ENCODE measurements at regions not wholly inside any gene's neighbourhood (a gene's known extent, or its start where the extent isn't known, plus 50 kb on each side); places are given as distances from the start of the nearest gene placed in this dataset.

DNA sequence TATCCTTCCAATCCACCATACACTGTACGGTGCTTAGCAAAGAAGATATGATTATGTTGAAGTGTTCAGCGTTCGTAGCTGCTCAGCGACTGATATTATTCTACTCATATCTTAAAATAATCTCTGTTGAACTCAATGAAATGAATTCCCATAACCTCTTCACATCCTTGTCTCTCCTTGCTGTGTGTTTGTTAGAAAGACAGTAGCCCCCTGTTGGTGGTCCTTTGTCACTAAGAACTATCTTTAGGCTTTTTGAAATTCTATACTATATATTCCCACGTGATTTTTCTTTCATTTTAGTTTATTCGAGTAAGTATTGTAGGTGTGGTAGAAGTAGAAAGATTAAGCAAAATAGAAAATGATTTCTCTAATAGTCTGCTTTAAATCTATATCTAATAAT, 762.8 kb upstream of the WWC1 start:
- TF ChIP-seq, protein P1, sequence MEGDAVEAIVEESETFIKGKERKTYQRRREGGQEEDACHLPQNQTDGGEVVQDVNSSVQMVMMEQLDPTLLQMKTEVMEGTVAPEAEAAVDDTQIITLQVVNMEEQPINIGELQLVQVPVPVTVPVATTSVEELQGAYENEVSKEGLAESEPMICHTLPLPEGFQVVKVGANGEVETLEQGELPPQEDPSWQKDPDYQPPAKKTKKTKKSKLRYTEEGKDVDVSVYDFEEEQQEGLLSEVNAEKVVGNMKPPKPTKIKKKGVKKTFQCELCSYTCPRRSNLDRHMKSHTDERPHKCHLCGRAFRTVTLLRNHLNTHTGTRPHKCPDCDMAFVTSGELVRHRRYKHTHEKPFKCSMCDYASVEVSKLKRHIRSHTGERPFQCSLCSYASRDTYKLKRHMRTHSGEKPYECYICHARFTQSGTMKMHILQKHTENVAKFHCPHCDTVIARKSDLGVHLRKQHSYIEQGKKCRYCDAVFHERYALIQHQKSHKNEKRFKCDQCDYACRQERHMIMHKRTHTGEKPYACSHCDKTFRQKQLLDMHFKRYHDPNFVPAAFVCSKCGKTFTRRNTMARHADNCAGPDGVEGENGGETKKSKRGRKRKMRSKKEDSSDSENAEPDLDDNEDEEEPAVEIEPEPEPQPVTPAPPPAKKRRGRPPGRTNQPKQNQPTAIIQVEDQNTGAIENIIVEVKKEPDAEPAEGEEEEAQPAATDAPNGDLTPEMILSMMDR (IDR thresholded peaks at IDR 0.05; ENCODE audit: extremely low read depth in 1 of 2, insufficient read depth in 1 of 2, low read depth in 1 of 2, low read length in 2 of 2) = no peak
- TF ChIP-seq POLR2A (IDR thresholded peaks at IDR 0.05; ENCODE audit: low read depth, low read length) = no peak
- TF ChIP-seq EZH2 (IDR thresholded peaks at IDR 0.05; ENCODE audit: borderline replicate concordance, low read depth, low read length, severe bottlenecking) = no peak
- no peak for TF ChIP-seq POLR2AphosphoS5 (IDR thresholded peaks at IDR 0.05; ENCODE audit: insufficient read depth, low read depth, low read length)
- TF ChIP-seq, protein P2, sequence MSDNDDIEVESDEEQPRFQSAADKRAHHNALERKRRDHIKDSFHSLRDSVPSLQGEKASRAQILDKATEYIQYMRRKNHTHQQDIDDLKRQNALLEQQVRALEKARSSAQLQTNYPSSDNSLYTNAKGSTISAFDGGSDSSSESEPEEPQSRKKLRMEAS (IDR thresholded peaks at IDR 0.05; ENCODE audit: insufficient read depth, insufficient read length) = no peak

All from endothelial cell of umbilical vein (primary cell).